Tibial nerve (tissue), 4 donors: ENCODE measurements at regions not wholly inside any gene's neighbourhood (a gene's known extent, or its start where the extent isn't known, plus 50 kb on each side); places are given as distances from the start of the nearest gene placed in this dataset.

Experiments used
- DNase-seq, 2 donors: peaks; one replicate each; pipeline ENCODE4 v3.0.0-alpha.2; 2019; ENCODE audit warnings: low spot score in 2 of 2
- H3K27ac ChIP-seq, 4 donors: fragments of 200-600 bp; sonication (generic) in 3 of 4; one replicate each; pipeline ENCODE4 v1.5.1; 2017 to 2019; ENCODE audit warnings: mild to moderate bottlenecking in 1 of 4
- H3K27me3 ChIP-seq, 2 donors: fragments of 200-600 bp; sonication (generic) in 1 of 2; one replicate each; pipeline versions ENCODE4 v1.5.1 to v1.6.0; 2017 to 2019
- H3K36me3 ChIP-seq, 3 donors: fragments of 200-600 bp; sonication (generic); one replicate each; pipeline ENCODE4 v1.5.1; 2018 to 2019
- H3K4me1 ChIP-seq, 4 donors: fragments of 200-600 bp; sonication (generic) in 3 of 4; one replicate each; pipeline ENCODE4 v1.5.1; 2017 to 2019
- H3K4me3 ChIP-seq, 4 donors: fragments of 200-600 bp; sonication (generic) in 3 of 4; one replicate each; pipeline ENCODE4 v1.5.1; 2017 to 2019; ENCODE audit warnings: mild to moderate bottlenecking in 1 of 4, moderate library complexity in 1 of 4
- H3K9me3 ChIP-seq, 4 donors: fragments of 200-600 bp; sonication (generic) in 3 of 4; one replicate each; pipeline ENCODE4 v1.5.1; 2017 to 2019
- CTCF ChIP-seq, 5 experiments: fragments of 200-600 bp in 3 of 5; fragments of 450-650 bp in 2 of 5; sonication (generic) in 3 of 5; IDR thresholded peaks; one replicate each; pipeline ENCODE4 v1.5.1; 2016 to 2019; ENCODE audit warnings: antibody characterized with exemption in 5 of 5, mild to moderate bottlenecking in 3 of 5, moderate library complexity in 2 of 5
- EP300 ChIP-seq, 2 donors: sonication (generic); formaldehyde crosslinking; IDR thresholded peaks; one replicate each; pipeline ENCODE4 v1.6.1; 2017; ENCODE audit warnings: antibody characterized with exemption in 2 of 2, mild to moderate bottlenecking in 1 of 2
- POLR2A ChIP-seq, 2 donors: fragments of 450-650 bp; IDR thresholded peaks; one replicate each; pipeline ENCODE4 v1.6.1; 2017; ENCODE audit warnings: antibody characterized with exemption in 2 of 2, mild to moderate bottlenecking in 2 of 2, moderate library complexity in 2 of 2
- WGBS, 2 donors: methylation state at CpG; one replicate each; pipeline ENCODE4 v1.1.5; 2018; 5-methylcytosine and 5-hydroxymethylcytosine counted together

- no peaks in the 10 kb centered on the region for H3K27me3 ChIP-seq
- WGBS, 2 donors = 82 to 95% methylated on average over 6 of the region's 6 CpGs
- no peak for DNase-seq
- H3K36me3 ChIP-seq = no peaks in the 10 kb centered on the region
- no peaks in the 10 kb centered on the region for H3K4me1 ChIP-seq
- no peak overlapping the region for H3K27ac ChIP-seq
- TF ChIP-seq POLR2A (IDR thresholded peaks at IDR 0.05) = no peak
- TF ChIP-seq EP300 (IDR thresholded peaks at IDR 0.05) = no peak
- no peak for TF ChIP-seq CTCF (IDR thresholded peaks at IDR 0.05)
- H3K9me3 ChIP-seq = peaks cover 0 to 6% (median 0%) of the 10 kb centered on the region in 4 donors
- H3K4me3 ChIP-seq = no peak overlapping the region
Observed at GRCh38 chr4:56227301-56227835, 159.9 kb downstream of the AASDH start.

GRCh38 chr4:56226579-56226978 is 160.7 kb downstream of the AASDH start:
- no peak for DNase-seq
- no peak overlapping the region for H3K4me3 ChIP-seq
- no peak for TF ChIP-seq POLR2A (IDR thresholded peaks at IDR 0.05)
- no peak for TF ChIP-seq CTCF (IDR thresholded peaks at IDR 0.05)
- H3K4me1 ChIP-seq = no peaks in the 10 kb centered on the region
- no peaks in the 10 kb centered on the region for H3K27me3 ChIP-seq
- 61 to 68% methylated on average over 2 of the region's 2 CpGs for WGBS, 2 donors
- no peaks in the 10 kb centered on the region for H3K36me3 ChIP-seq
- H3K27ac ChIP-seq = no peak overlapping the region
- H3K9me3 ChIP-seq = no peaks in the 10 kb centered on the region

- 93 to 98% methylated on average over 1 of the region's 1 CpG for WGBS, 2 donors
- no peak for TF ChIP-seq EP300 (IDR thresholded peaks at IDR 0.05)
- no peak for TF ChIP-seq CTCF (IDR thresholded peaks at IDR 0.05)
- TF ChIP-seq POLR2A (IDR thresholded peaks at IDR 0.05) = no peak
- Histone ChIP-seq H3K27me3 (no peaks in the 10 kb centered on the region), H3K27ac (no peak overlapping the region), H3K9me3 (no peaks in the 10 kb centered on the region), H3K4me3 (no peak overlapping the region), H3K4me1 (no peaks in the 10 kb centered on the region), H3K36me3 (no peaks in the 10 kb centered on the region)
- DNase-seq = no peak
Observed at GRCh38 chr4:56224641-56225040, 162.7 kb downstream of the AASDH start.

- Histone ChIP-seq H3K36me3 (no peaks in the 10 kb centered on the region), H3K9me3 (no peaks in the 10 kb centered on the region), H3K4me3 (no peak overlapping the region), H3K27ac (no peak overlapping the region), H3K27me3 (no peaks in the 10 kb centered on the region), H3K4me1 (no peaks in the 10 kb centered on the region)
- WGBS, 2 donors = 93 to 98% methylated on average over 6 of the region's 6 CpGs
- no peak for TF ChIP-seq CTCF (IDR thresholded peaks at IDR 0.05)
- no peak for TF ChIP-seq EP300 (IDR thresholded peaks at IDR 0.05)
- TF ChIP-seq POLR2A (IDR thresholded peaks at IDR 0.05) = no peak
- no peak for DNase-seq
Observed at GRCh38 chr4:56222514-56222913, 164.8 kb downstream of the AASDH start.

GRCh38 chr4:56220261-56220660 is 167.0 kb downstream of the AASDH start:
- no peak for TF ChIP-seq CTCF (IDR thresholded peaks at IDR 0.05)
- no peak for TF ChIP-seq EP300 (IDR thresholded peaks at IDR 0.05)
- no peak for TF ChIP-seq POLR2A (IDR thresholded peaks at IDR 0.05)
- Histone ChIP-seq H3K27me3 (no peaks in the 10 kb centered on the region), H3K4me3 (no peak overlapping the region), H3K36me3 (no peaks in the 10 kb centered on the region), H3K4me1 (no peaks in the 10 kb centered on the region), H3K9me3 (no peaks in the 10 kb centered on the region), H3K27ac (no peak overlapping the region)
- DNase-seq = no peak
- 74 to 77% methylated on average over 3 of the region's 3 CpGs for WGBS, 2 donors
